PFSK-1 (cell line): ENCODE measurements at regions not wholly inside any gene's neighbourhood (a gene's known extent, or its start where the extent isn't known, plus 50 kb on each side); places are given as distances from the start of the nearest gene placed in this dataset.

Source experiments
- FOXP2 ChIP-seq: optimal IDR thresholded peaks from 2 replicates; pipeline ENCODE3; 2011; ENCODE audit warnings: borderline replicate concordance, control low read depth, inconsistent platforms; ENCODE audit not compliant: insufficient read depth; ENCODE audit errors: extremely low read length, extremely low read depth
- POLR2AphosphoS5 ChIP-seq: IDR thresholded peaks from 2 replicates; pipeline ENCODE4 v1.6.1; 2012; ENCODE audit warnings: low read depth, mild to moderate bottlenecking, control low read depth, low read length, moderate library complexity
- REST ChIP-seq, 2 experiments: IDR thresholded peaks; 2 replicates each; pipeline versions ENCODE4 v1.6.1 to v1.8.0; 2011 to 2012; ENCODE audit warnings: low read depth in 2 of 2, low read length in 2 of 2, control low read depth in 1 of 2, inconsistent platforms in 1 of 2, mild to moderate bottlenecking in 1 of 2, moderate library complexity in 1 of 2; ENCODE audit not compliant: insufficient read depth in 1 of 2
- SIN3A ChIP-seq: IDR thresholded peaks from 2 replicates; pipeline ENCODE4 v1.6.1; 2012; ENCODE audit warnings: mild to moderate bottlenecking, low read length, moderate library complexity, borderline replicate concordance; ENCODE audit not compliant: insufficient read depth
- TAF1 ChIP-seq: IDR thresholded peaks from 2 replicates; pipeline ENCODE4 v1.6.1; 2012; ENCODE audit warnings: low read length, control low read depth, borderline replicate concordance; ENCODE audit not compliant: insufficient read depth

- TF ChIP-seq TAF1: no peak
- TF ChIP-seq FOXP2: no peak
- no peak for TF ChIP-seq SIN3A
- TF ChIP-seq POLR2AphosphoS5: no peak
- no peak for TF ChIP-seq REST (IDR thresholded peaks at IDR 0.05; ENCODE audit: insufficient read depth in 1 of 2, low read depth in 2 of 2, low read length in 2 of 2)
Observed at GRCh38 chr14:58826845-58827686, 189.3 kb downstream of the DACT1 start.

- TF ChIP-seq SIN3A: no peak
- no peak for TF ChIP-seq POLR2AphosphoS5
- TF ChIP-seq REST (IDR thresholded peaks at IDR 0.05; ENCODE audit: insufficient read depth in 1 of 2, low read depth in 2 of 2, low read length in 2 of 2): no peak
- TF ChIP-seq FOXP2: no peak
- no peak for TF ChIP-seq TAF1
Observed at GRCh38 chr14:58828298-58828697, 190.5 kb downstream of the DACT1 start.

- no peak for TF ChIP-seq FOXP2
- TF ChIP-seq REST (IDR thresholded peaks at IDR 0.05; ENCODE audit: insufficient read depth in 1 of 2, low read depth in 2 of 2, low read length in 2 of 2): no peak
- no peak for TF ChIP-seq SIN3A
- no peak for TF ChIP-seq TAF1
- TF ChIP-seq POLR2AphosphoS5: no peak
Observed at GRCh38 chr14:58829594-58829993, 191.8 kb downstream of the DACT1 start.

- no peak for TF ChIP-seq REST (IDR thresholded peaks at IDR 0.05; ENCODE audit: insufficient read depth in 1 of 2, low read depth in 2 of 2, low read length in 2 of 2)
- TF ChIP-seq POLR2AphosphoS5: no peak
- TF ChIP-seq TAF1: no peak
- TF ChIP-seq SIN3A: no peak
- TF ChIP-seq FOXP2: no peak
Observed at GRCh38 chr14:58830121-58830520, 192.4 kb downstream of the DACT1 start.
